HG02970 (cell line): ENCODE measurements at regions not wholly inside any gene's neighbourhood (a gene's known extent, or its start where the extent isn't known, plus 50 kb on each side); places are given as distances from the start of the nearest gene placed in this dataset.
"Not testable (repeated sequence)": the region's sequence is repeated elsewhere in the genome, so short reads cannot be mapped to it uniquely, and the experiment has no call there.

ENCODE experiments used
- ATAC-seq: cut with Tn5 transposase; IDR thresholded peaks from one replicate; pipeline ENCODE4 v1.9.1; 2021; ENCODE audit warnings: mild to moderate bottlenecking, moderate library complexity, moderate number of reproducible peaks; ENCODE audit not compliant: unreplicated experiment, low FRiP score

DNA sequence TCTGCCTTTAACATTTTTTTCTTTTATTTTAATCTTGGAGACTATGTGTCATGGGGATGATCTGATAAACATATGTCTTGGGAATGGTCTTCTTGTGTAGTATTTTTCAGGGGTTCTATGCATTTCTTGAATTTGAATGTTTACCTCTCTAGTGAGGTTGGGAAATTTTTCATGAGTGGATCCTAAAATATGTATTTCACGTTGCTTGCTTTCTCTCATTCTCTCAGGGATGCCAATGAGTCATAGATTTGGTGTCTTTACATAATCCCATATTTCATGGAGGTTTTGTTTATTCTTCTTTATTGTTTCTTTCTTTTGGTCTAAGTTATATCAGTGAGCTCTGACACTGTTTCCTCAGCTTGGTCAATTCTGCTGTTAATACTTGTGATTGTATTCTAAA lies 1237.2 kb downstream of the PLA2G4A start:
- ATAC-seq: no peak

DNA sequence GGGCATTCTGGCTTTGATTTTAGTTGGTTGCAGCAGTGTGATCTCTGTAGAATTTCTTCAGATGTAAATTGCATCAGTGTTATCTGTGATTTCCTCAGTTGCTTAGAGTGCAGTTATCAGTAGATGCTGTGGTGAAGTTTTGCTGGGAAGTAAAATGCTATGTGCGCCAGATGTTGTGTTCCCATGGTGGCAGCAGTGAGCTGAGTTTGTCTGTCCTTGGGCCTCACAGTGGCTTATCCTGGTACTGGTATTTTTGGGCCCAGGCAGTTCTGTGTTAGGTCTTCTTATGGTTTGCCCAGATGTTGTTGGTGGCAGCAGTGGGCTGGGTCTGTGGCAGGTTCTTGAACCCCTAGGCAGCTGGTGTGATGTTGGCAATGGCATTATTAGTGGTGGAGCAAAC lies 1242.1 kb downstream of the PLA2G4A start:
- no peak for ATAC-seq

DNA sequence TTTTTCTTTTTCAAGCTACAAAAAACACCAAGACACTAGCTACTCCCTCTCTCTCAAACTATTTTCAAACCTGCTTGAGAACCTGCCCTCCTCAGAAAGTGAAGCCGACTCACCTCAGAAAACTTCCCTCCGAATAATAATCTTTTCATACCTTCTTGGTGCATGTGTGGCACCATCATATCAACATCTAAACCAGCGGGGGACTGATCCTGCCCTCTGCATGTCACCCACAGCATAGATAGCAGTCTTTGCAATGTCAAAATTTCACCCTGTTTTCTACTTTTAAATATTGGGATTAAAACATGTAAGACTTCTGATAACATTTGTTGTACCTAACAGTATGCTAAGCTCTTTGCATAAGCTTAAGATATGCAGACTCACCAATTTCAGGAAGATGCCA lies 1260.3 kb downstream of the PLA2G4A start:
- ATAC-seq: no peak

DNA sequence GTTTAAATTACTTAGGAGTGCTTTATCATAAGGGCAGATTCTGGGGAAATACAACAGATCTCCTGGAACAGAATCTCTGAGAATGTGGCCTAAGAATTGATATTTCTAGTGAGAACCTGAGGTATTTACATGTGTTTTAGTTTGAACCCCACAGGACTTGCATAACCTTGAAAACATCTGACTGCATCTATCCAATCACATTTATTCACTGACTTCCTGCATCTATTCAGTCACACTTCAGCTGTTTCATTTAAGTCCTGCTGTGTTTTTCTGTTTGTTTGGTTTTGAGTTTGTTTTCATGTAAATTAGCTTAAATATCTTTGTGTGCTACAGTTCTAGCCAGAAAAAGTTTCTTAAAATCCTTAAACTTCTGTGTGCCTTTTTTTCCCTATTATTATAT lies 1260.7 kb downstream of the PLA2G4A start:
- ATAC-seq: no peak

DNA sequence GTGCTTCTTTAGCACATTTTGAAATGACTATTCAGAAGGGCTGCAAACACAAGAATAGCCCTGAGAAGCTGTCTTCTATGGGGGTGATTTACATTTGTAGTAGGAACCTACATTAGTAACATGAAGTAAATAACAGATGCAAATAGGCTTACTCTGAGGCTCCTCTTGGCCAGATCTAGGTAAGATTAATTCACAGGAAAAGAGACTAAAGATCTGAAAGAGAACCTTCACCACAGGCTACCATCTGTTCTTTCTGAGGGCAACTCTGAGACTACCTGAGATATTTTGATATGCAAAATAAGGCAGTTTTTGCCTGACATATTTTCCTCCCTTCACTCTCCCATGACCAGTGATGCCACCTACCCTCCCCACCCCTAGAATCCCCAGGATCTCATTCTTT lies 1267.8 kb downstream of the PLA2G4A start:
- ATAC-seq: no peak

DNA sequence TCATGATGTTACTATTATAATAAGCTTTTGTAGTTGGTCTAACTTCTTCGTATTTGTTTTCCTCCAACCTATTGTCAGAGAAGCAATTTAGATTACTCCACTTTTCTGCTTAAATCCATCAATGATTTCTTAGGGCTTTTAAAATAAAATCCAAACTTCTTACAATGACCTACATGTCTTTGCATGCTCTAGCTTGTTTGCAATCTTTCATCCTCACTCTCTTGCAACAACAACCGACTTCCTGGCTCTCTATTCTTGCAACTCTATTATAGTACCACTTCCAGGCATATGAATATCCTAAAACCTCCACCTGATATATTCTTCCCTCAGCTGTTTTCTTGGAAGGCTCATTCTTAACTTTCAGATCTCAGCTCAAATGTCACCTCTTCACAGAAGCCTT lies 1288.7 kb downstream of the PLA2G4A start:
- no peak for ATAC-seq

DNA sequence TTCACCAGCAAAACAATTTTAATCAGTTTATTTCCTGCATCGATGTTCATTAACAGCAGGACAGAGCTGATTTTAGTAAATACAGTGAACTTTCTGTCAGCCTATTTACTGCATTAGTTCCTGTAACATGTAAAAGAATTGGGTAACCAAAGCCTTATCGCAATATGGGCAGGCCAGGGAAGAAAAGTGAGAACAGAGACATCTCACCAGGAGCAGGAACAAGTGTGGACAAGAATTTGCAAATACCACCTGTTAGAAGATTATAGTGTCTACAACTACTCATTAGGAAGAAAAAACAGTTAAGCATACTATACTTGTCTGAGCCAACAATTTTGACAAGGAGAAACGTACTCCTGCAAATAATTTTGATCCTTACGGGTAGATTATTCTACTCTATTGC lies 1293.9 kb downstream of the PLA2G4A start:
- no peak for ATAC-seq

DNA sequence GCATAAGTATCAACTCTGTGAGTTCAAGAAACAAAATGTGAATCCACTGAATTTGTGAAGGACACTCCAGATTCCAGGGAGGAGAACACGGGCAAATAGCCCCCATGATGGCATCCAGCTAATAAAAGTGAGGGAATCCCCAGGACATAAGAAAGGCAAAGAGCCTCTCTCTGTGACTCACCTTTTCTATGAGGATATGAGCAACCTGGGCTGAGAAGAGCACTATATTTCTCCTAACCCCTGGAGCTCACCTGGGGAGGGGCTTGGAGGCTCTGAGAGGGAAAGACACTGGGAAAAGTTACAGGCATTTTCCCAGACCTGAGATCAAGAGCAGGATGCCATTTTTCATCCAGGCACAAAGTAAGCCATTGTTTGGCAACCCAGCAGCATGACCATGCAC lies 1298.8 kb downstream of the PLA2G4A start:
- ATAC-seq: no peak

DNA sequence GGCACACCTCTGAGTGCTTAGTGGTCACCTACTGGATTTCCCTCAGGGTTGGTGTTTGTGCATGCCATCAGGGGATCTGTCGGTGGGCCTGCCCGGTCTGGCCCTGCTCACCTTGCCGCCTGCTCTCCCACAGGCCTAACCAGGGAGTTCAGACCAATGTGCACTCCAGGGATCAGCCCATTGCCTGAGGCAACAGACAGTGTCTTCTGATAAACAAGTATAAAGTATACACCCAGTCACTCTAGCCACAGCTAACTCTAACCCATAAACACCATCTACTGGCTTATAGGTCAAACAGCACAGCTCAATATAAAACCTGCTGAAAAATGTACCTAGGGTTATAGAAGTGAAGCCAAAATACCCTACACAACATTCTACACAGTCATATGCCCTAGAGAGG lies 1300.0 kb downstream of the PLA2G4A start:
- no peak for ATAC-seq

DNA sequence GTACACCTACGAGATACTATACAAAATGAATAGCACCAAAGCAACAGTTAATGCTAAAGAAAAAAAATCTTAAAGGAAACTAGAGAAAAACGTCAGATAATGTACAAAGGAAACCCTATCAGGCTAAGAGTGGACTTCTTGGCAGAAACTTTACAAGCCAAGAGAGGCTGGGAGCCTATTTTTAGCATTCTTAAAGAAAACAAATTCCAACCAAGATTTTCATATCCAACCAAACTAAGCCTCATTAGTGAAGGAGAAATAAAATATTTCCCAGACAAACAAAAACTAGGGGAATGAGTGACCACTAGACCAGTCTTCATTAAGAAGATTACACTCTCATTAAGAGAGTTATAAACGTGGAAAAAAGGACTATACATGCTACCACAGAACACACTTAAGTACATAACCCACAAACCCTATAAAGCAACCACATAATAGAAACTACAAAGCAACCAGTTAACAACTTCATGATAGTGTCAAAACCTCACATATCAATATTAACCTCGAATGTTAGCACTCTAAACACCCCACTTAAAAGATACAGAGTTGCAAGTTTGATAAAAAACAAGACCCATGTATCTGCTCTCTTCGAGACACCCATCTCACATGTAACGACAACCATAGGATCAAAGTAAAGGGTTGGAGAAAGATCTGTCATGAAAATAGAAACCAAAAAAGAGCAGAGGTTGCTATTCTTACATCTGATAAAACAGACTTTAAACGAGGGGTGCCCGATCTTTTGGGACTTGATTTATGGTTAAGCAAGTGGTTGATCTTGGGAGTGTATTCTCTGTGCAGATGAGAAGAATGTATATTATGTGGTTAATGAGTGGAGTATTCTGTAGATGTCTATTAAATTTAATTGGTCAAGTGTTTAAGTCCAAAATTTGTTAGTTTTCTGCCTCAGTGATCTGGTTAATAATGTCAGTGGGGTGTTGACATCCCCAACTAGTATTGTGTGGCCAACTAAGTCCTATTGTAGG lies 1301.4 kb downstream of the PLA2G4A start:
- ATAC-seq: no peak

DNA sequence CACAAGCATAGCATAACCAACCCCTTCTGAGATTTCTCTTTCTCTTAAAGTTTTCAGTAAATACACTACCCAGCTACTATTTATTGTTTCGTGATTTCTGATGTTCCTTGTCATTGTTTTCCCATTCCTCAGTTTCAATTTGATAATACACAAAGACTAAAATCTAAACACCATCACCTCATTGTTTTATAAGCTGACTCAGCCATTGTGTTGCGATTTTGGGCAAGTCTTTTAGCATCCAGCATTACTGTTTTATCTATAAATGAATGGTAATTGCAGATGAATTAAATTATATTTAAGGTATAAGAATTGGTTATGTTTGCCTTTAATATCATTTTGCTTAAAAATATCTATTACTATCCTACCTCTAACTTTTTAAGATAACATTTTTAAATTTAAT lies 1308.5 kb downstream of the PLA2G4A start:
- ATAC-seq: no peak

DNA sequence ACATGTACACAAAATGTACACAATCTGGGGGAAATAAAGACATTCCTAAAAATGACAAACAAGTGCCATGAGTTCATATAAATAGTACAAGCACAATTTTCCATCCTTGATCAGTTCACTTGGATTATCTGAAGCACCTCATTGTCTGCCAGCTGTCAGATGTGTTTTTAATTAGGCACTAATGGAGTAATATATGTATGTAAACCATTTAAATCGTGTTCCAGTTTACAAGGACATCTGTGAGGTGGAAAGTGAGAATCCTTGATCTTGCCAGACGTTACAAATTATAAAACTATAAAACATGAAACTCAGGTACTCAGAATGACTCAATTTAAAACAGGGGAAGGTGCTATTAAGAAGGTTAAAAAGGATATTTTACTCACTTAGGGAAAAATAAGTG lies 1312.2 kb downstream of the PLA2G4A start:
- no peak for ATAC-seq

DNA sequence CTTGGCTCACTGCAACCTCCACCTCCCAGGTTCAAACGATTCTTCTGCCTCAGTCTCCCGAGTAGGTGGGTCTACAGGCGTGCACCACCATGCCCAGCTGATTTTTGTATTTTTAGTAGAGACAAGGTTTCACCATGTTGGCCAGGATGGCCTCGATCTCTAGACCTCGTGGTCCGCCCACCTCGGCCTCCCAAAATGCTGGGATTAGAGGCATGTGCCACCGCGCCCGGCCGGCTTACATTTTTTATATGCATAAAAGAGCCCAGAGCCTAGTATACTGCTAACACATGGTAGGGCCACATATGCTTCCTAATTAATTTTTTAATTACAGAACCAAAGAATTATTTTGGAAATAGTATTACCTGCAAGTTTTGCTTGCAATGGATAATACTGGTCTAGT lies 1325.4 kb downstream of the PLA2G4A start:
- ATAC-seq: no peak

DNA sequence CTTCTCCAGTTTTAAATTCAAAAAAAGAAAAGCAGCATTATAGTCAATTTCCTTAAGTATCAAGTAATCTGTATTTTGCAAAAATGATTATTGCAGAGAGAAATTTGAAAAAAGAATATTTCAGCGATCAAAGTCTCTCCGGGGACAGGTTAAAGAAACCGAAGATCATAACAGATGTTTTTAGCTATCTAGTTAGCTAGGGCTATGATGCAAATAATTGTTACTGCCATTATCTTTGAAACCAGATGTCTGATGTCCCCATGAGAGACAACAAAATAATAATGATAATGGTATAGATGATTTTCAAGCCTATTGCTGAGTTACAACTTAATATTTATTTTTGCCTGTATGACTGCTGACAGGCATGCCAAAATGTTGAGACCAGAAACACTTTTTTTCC lies 1326.0 kb downstream of the PLA2G4A start:
- ATAC-seq: no peak

DNA sequence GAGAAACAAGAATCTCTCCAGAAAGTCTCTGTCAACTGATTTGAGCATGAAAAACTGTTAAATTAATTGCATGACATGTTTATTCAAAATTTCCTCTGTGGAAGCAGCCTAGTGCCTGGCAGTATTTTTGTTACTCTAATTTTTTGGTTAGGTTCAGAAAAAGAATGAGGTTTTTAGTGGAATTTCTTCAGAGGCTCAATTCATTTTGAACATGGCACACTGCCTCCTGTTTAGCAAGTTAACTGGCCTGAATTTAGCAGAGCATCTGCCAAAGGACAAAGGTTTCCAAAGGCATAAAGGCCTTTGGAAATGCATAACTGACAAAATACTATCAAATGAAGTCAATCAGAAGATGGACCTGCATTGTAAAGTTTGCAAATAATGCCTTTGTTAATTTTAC lies 1326.5 kb downstream of the PLA2G4A start:
- ATAC-seq: no peak

DNA sequence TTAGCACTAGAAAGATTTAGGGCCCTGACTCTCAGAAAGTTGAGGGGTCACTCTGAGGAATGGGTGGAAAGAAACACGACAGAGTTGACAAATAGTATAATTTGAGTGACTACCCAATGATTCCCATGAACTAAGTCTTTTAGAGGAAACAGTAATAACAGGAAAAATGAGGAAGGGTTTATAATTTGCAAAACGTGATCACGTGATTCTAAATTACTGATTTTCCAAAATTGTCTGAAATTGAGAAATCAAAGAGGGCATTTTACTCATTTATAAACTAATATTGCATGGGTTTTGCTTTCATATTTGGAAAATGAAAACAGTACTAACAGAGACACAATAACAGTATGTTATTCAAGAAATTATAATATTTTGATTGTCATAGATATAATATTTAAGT lies 1335.7 kb downstream of the PLA2G4A start:
- no peak for ATAC-seq

DNA sequence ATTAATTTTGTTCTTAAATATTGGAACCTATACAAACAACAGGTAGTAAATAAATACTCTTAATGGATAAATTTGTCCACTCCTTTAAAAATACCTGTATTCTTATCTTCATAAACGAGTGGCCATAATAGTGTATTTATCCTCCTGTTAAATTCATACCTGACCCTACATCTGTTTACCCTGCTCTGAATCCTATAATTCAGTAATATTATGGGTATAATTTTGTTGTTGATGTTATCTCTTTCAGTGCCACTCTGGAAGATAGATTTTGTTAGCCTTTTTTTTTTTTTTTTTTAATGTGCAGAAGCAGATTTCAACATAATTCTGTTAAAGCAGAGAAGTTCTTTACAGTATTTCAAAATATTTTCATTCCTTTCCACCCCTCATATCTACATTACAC lies 1337.9 kb downstream of the PLA2G4A start:
- ATAC-seq: no peak

DNA sequence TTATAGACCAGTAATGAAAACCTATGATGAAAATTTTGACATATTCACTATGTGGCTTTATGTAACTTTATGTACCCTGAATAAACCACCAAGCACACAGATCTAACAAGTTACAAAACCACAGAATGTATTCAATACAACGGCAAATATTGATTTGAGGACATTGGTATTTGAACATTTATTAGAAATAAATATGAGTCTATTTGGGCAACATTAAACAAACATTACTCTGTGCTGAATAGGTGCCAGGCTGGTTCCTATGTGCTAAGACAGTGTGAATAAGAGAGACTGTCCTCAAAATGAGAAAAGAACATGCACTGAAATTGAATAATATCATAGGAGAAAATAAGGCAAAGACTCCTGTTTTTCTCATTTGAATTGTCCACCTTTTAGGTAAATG lies 1341.2 kb downstream of the PLA2G4A start:
- ATAC-seq: no peak

DNA sequence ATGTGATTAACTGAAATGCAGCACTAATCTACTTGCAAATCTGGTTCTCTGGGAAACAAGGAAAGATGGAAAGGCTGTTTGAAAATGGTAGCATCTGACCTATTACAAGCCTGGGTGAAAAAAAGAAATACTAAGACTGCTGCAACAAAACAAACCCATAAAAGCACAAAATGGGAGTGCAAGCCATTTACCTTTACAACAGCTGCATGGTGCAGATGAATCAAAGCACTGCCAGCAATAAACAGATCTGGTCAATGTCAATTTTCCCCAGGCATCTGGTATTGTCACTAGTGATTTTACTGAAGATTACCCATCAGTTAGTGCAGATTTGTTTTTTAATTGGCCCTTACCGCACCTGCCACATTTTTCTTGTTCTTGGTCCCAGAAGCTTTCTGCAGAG lies 1341.7 kb downstream of the PLA2G4A start:
- no peak for ATAC-seq

DNA sequence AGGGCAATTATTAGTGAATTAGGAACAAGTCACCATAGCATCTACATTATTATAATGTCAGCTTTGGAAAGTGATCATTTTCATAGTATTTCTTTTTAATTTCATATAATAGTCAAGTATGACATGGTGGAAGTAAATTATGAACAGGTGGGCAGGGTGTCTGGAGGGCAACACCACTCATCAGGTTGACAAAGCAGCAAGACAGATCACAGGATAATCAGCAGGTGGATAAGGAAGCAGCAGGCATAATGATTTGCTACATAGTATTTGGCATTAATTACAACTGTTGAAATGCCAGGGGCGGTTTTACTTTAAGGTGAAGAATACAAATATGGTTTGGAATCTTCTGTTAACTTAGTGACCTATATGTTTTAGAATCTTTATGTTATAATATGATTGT lies 1342.2 kb downstream of the PLA2G4A start:
- no peak for ATAC-seq

DNA sequence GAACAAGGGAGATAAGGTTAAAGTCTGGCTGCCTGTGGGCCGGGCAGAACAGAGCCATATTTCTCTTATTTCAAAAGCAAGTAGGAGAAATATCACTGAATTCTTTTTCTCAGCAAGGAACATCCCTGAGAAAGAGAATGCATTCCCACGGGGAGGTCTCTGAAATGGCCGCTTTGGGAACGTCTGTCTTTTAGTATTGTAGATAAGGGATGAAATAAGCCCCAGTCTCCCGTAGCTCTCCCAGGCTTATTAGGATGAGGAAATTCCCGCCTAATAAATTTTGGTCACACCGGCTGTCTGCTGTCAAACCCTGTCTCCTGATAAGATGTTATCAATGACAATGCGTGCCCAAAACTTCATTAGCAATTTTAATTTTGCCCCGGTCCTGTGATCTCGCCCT lies 1353.3 kb downstream of the PLA2G4A start:
- not testable (repeated sequence) for ATAC-seq

DNA sequence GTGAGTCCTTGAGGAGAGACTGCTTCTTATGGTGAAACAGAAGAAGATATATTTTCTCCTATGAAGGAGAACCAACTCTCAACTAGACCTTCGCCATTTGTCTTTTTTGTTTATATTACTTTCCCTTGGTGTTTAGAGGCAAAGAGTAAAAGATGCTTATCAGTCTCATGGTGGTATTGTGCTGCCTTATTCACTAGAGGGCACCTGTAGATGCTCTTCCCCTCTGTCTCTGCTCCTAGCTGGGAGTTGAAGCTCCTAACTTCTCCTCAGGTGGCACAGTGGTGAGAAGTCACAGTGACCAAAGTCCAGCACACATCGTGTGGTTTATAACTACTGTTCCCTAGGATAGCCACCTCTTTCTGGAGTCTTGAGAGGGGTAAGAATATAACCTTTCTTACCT lies 1359.6 kb downstream of the PLA2G4A start:
- no peak for ATAC-seq
